ENCODE measurements at regions not wholly inside any gene's neighbourhood (a gene's known extent, or its start where the extent isn't known, plus 50 kb on each side); places are given as distances from the start of the nearest gene placed in this dataset.

GRCh38 chr2:128784626-128785306 lies 466.1 kb upstream of the HS6ST1 start:
- no peak for DNase-seq

- no peak for DNase-seq
Observed at GRCh38 chr2:128786316-128786715, 467.6 kb upstream of the HS6ST1 start.

GRCh38 chr2:128786741-128787478 lies 468.2 kb upstream of the HS6ST1 start:
- DNase-seq, result no peak

GRCh38 chr2:128787616-128788015 lies 468.9 kb upstream of the HS6ST1 start:
- no peak for DNase-seq

GRCh38 chr2:128788636-128789220 lies 470.1 kb upstream of the HS6ST1 start:
- DNase-seq, result no peak

- no peak for DNase-seq
Observed at GRCh38 chr2:128789221-128789620, 470.6 kb upstream of the HS6ST1 start.

- no peak for DNase-seq
Observed at GRCh38 chr2:128789776-128790455, 471.2 kb upstream of the HS6ST1 start.

- no peak for DNase-seq
Observed at GRCh38 chr2:128790541-128791001, 471.9 kb upstream of the HS6ST1 start.

- DNase-seq, result no peak
Observed at GRCh38 chr2:128791120-128791984, 472.7 kb upstream of the HS6ST1 start.

- DNase-seq, result no peak
Observed at GRCh38 chr2:128791985-128792320, 473.3 kb upstream of the HS6ST1 start.

GRCh38 chr2:128792476-128793054 lies 473.9 kb upstream of the HS6ST1 start:
- DNase-seq, result no peak

GRCh38 chr2:128793404-128793803 lies 474.7 kb upstream of the HS6ST1 start:
- DNase-seq, result no peak

- DNase-seq, result no peak
Observed at GRCh38 chr2:128794285-128794684, 475.6 kb upstream of the HS6ST1 start.

- DNase-seq, result no peak
Observed at GRCh38 chr2:128796321-128796720, 477.7 kb upstream of the HS6ST1 start.

GRCh38 chr2:128797092-128797491 lies 478.4 kb upstream of the HS6ST1 start:
- DNase-seq, result no peak

GRCh38 chr2:128797533-128797932 lies 478.9 kb upstream of the HS6ST1 start:
- no peak for DNase-seq

GRCh38 chr2:128797937-128798336 lies 479.3 kb upstream of the HS6ST1 start:
- DNase-seq, result no peak

- DNase-seq, result no peak
Observed at GRCh38 chr2:128798502-128799283, 480.0 kb upstream of the HS6ST1 start.

GRCh38 chr2:128799284-128799552 lies 480.6 kb upstream of the HS6ST1 start:
- no peak for DNase-seq

- DNase-seq, result no peak
Observed at GRCh38 chr2:128799730-128800129, 481.1 kb upstream of the HS6ST1 start.

GRCh38 chr2:128801576-128801975 lies 482.9 kb upstream of the HS6ST1 start:
- DNase-seq, result no peak

GRCh38 chr2:128803222-128803621 lies 484.6 kb upstream of the HS6ST1 start:
- no peak for DNase-seq
